ENCODE measurements at regions not wholly inside any gene's neighbourhood (a gene's known extent, or its start where the extent isn't known, plus 50 kb on each side); places are given as distances from the start of the nearest gene placed in this dataset.

GRCh38 chr11:101401245-101401644, 182.6 kb downstream of the TRPC6 start:
- Histone ChIP-seq H3K4me3 (no peak overlapping the region), H3K27me3 (no peaks in the 10 kb centered on the region), H3K27ac (no peak overlapping the region), H3K4me1 (no peaks in the 10 kb centered on the region), H3K36me3 (ENCODE audit: low read depth, missing control alignments) (no peaks in the 10 kb centered on the region), H3K9me3 (no peaks in the 10 kb centered on the region)
- no peak for DNase-seq
- intact Hi-C loops (cut with DNase I; ENCODE audit: low total_unique reads), result no loop called here
- 77% methylated on average over 2 of the region's 2 CpGs for WGBS, 2 donors
- TF ChIP-seq CTCF (IDR thresholded peaks at IDR 0.05) (no peak), POLR2A (IDR thresholded peaks at IDR 0.05) (no peak)

- no peak for TF ChIP-seq POLR2A (IDR thresholded peaks at IDR 0.05)
- no peak for TF ChIP-seq CTCF (IDR thresholded peaks at IDR 0.05)
- no peaks in the 10 kb centered on the region for H3K27me3 ChIP-seq
- no peaks in the 10 kb centered on the region for H3K9me3 ChIP-seq
- 35 to 56% methylated on average over 2 of the region's 2 CpGs for WGBS, 2 donors
- H3K27ac ChIP-seq, result no peak overlapping the region
- H3K36me3 ChIP-seq (ENCODE audit: low read depth, missing control alignments), result no peaks in the 10 kb centered on the region
- no peak overlapping the region for H3K4me3 ChIP-seq
- no peaks in the 10 kb centered on the region for H3K4me1 ChIP-seq
- intact Hi-C loops (cut with DNase I; ENCODE audit: low total_unique reads), result no loop called here
- DNase-seq, result no peak
Observed at GRCh38 chr11:101397979-101398378, 185.8 kb downstream of the TRPC6 start.

- no peaks in the 10 kb centered on the region for H3K4me1 ChIP-seq
- no peaks in the 10 kb centered on the region for H3K36me3 ChIP-seq (ENCODE audit: low read depth, missing control alignments)
- WGBS, 2 donors, result 68 to 76% methylated on average over 1 of the region's 1 CpG
- H3K27me3 ChIP-seq, result no peaks in the 10 kb centered on the region
- no peak for DNase-seq
- H3K27ac ChIP-seq, result no peak overlapping the region
- intact Hi-C loops (cut with DNase I; ENCODE audit: low total_unique reads), result no loop called here
- TF ChIP-seq POLR2A (IDR thresholded peaks at IDR 0.05) (no peak), CTCF (IDR thresholded peaks at IDR 0.05) (peak in 1 of 3 experiments; percentile 19)
- H3K9me3 ChIP-seq, result no peaks in the 10 kb centered on the region
- H3K4me3 ChIP-seq, result no peak overlapping the region
Observed at GRCh38 chr11:101390539-101390938, 193.3 kb downstream of the TRPC6 start.

GRCh38 chr11:101369835-101370234, 214.0 kb downstream of the TRPC6 start:
- Histone ChIP-seq H3K27ac (no peak overlapping the region), H3K36me3 (ENCODE audit: low read depth, missing control alignments) (no peaks in the 10 kb centered on the region), H3K4me3 (no peak overlapping the region), H3K27me3 (no peaks in the 10 kb centered on the region), H3K4me1 (no peaks in the 10 kb centered on the region), H3K9me3 (no peaks in the 10 kb centered on the region)
- WGBS, 2 donors, result 81 to 86% methylated on average over 4 to 5 of the region's 5 CpGs
- TF ChIP-seq POLR2A (IDR thresholded peaks at IDR 0.05), result no peak
- TF ChIP-seq CTCF (IDR thresholded peaks at IDR 0.05), result no peak
- no peak for DNase-seq
- intact Hi-C loops (cut with DNase I; ENCODE audit: low total_unique reads), result no loop called here

- H3K27ac ChIP-seq, result no peak overlapping the region
- H3K4me1 ChIP-seq, result no peaks in the 10 kb centered on the region
- no peak overlapping the region for H3K4me3 ChIP-seq
- 52 to 74% methylated on average over 1 of the region's 1 CpG for WGBS, 2 donors
- no peak for TF ChIP-seq CTCF (IDR thresholded peaks at IDR 0.05)
- TF ChIP-seq POLR2A (IDR thresholded peaks at IDR 0.05), result no peak
- no peak for DNase-seq
- no peaks in the 10 kb centered on the region for H3K27me3 ChIP-seq
- H3K9me3 ChIP-seq, result no peaks in the 10 kb centered on the region
- intact Hi-C loops (cut with DNase I; ENCODE audit: low total_unique reads), result no loop called here
- H3K36me3 ChIP-seq (ENCODE audit: low read depth, missing control alignments), result no peaks in the 10 kb centered on the region
Observed at GRCh38 chr11:101363706-101364275, 220.0 kb downstream of the TRPC6 start.

All from testis (tissue), 2 donors.